HepG2 (cell line): ENCODE measurements at regions not wholly inside any gene's neighbourhood (a gene's known extent, or its start where the extent isn't known, plus 50 kb on each side); places are given as distances from the start of the nearest gene placed in this dataset.

Experiments
- ATAC-seq: fragments of 200-7000 bp; cut with Tn5 transposase; 3 replicates; pipeline ENCODE4 v1.9.1; 2020; ENCODE audit warnings: mild to moderate bottlenecking, moderate library complexity
- BruUV-seq: library from RNA; stranded (reverse); fragments of 400-500 nt; replicated peaks from 2 replicates; lab custom pipeline; 2021; lab: Mats Ljungman, UMichigan
- CTCF ChIA-PET: fragments of 300-600 bp; formaldehyde crosslinking; extraction: SDS; loops from one replicate; lab custom pipeline; 2021; ENCODE audit warnings: low total read pairs, inconsistent platforms, low intra/inter-chr PET ratio; lab: Yijun Ruan, JAX
- POLR2A ChIA-PET: fragments of 350-600 bp; sonication (Branson Sonifier 250); formaldehyde crosslinking; loops from one replicate; lab custom pipeline; 2020; ENCODE audit warnings: antibody characterized with exemption, inconsistent platforms; lab: Yijun Ruan, JAX
- DNase-seq: peaks from one replicate; pipeline ENCODE4 v3.0.0-alpha.2; 2015; ENCODE audit warnings: low spot score
- FAIRE-seq: peaks from 3 replicates; lab custom pipeline; 2011; peaks lifted over from hg19 to GRCh38; lab: Jason Lieb, UNC
- H2AFZ ChIP-seq: one replicate; pipeline ENCODE4 v1.6.1; 2011; ENCODE audit warnings: low read length, inconsistent platforms
- H3K27ac ChIP-seq: fragments of 300-600 bp; 3 replicates; pipeline ENCODE4 v1.8.0; 2011; ENCODE audit warnings: mixed run types, mild to moderate bottlenecking, mixed read lengths, low read length, inconsistent platforms; ENCODE audit not compliant: insufficient read depth; ENCODE audit errors: extremely low read length
- H3K27me3 ChIP-seq, 2 experiments: fragments of 200-600 bp in 1 of 2; 2 replicates in 1 of 2; 3 replicates in 1 of 2; pipeline versions ENCODE4 v1.6.0 to v1.8.0; 2011; ENCODE audit warnings: low read length in 2 of 2, mild to moderate bottlenecking in 2 of 2, moderate library complexity in 2 of 2, inconsistent platforms in 1 of 2; ENCODE audit not compliant: insufficient read depth in 2 of 2, control insufficient read depth in 1 of 2
- H3K36me3 ChIP-seq, 2 experiments: fragments of 200-600 bp in 1 of 2; replicated peaks in 1 of 2; 2 replicates in 1 of 2; 3 replicates in 1 of 2; pipeline versions ENCODE4 v1.5.1 to v1.8.0; 2011; ENCODE audit warnings: low read length in 2 of 2, inconsistent platforms in 1 of 2; ENCODE audit not compliant: insufficient read depth in 2 of 2, control insufficient read depth in 1 of 2
- H3K4me1 ChIP-seq: 2 replicates; pipeline ENCODE4 v1.5.1; 2012; ENCODE audit warnings: low read length, inconsistent platforms; ENCODE audit not compliant: insufficient read depth
- H3K4me2 ChIP-seq: 2 replicates; pipeline ENCODE4 v1.6.0; 2011; ENCODE audit warnings: low read depth, low read length, inconsistent platforms
- H3K4me3 ChIP-seq, 3 experiments: fragments of 200-600 bp in 1 of 3; sonication (generic), shearing (Covaris generic) in 1 of 3; replicated peaks in 1 of 3; 2 replicates each; pipeline ENCODE4 v1.5.1; 2011 to 2016; ENCODE audit warnings: low read length in 3 of 3, inconsistent platforms in 2 of 3, low read depth in 2 of 3, mild to moderate bottlenecking in 2 of 3, control low read depth in 1 of 3, mixed read lengths in 1 of 3; ENCODE audit not compliant: insufficient read depth in 1 of 3
- H3K79me2 ChIP-seq: one replicate; pipeline ENCODE4 v1.6.1; 2011; ENCODE audit warnings: low read length, inconsistent platforms; ENCODE audit not compliant: insufficient read depth
- H3K9ac ChIP-seq: 2 replicates; pipeline ENCODE4 v1.6.0; 2011; ENCODE audit warnings: mild to moderate bottlenecking, low read depth, low read length, inconsistent platforms; ENCODE audit not compliant: insufficient read depth
- H3K9me3 ChIP-seq: 2 replicates; pipeline ENCODE4 v1.5.1; 2012; ENCODE audit warnings: mild to moderate bottlenecking, low read length
- H4K20me1 ChIP-seq: 2 replicates; pipeline ENCODE4 v1.6.0; 2011; ENCODE audit warnings: inconsistent platforms, mild to moderate bottlenecking, low read length, moderate library complexity; ENCODE audit not compliant: insufficient read depth
- JDP2 ChIP-seq: sonication (generic); formaldehyde crosslinking; IDR thresholded peaks from 2 replicates; pipeline ENCODE4 v1.8.1; 2022; ENCODE audit warnings: missing genetic modification reagents, borderline replicate concordance
- KDM3A ChIP-seq: IDR thresholded peaks from 2 replicates; pipeline ENCODE4 v1.6.1; 2018; ENCODE audit warnings: low read depth, missing compliant biosample characterization
- KLF9 ChIP-seq: IDR thresholded peaks from 2 replicates; pipeline ENCODE4 v1.6.1; 2016; ENCODE audit warnings: low read depth
- RAD21 ChIP-seq: fragments of 450-650 bp; formaldehyde crosslinking; IDR thresholded peaks from 2 replicates; pipeline ENCODE4 v1.5.0; 2020; ENCODE audit warnings: mild to moderate bottlenecking
- SMARCE1 ChIP-seq: fragments of 450-650 bp; IDR thresholded peaks from 2 replicates; pipeline ENCODE4 v1.6.1; 2017; ENCODE audit warnings: borderline replicate concordance
- SNAI1 ChIP-seq: sonication (generic); formaldehyde crosslinking; IDR thresholded peaks from 2 replicates; pipeline ENCODE4 v1.5.0; 2020; ENCODE audit warnings: mild to moderate bottlenecking, missing genetic modification reagents, borderline replicate concordance
- ZNF569 ChIP-seq: sonication (generic); formaldehyde crosslinking; IDR thresholded peaks from 2 replicates; pipeline ENCODE4 v1.5.0; 2020; ENCODE audit warnings: mild to moderate bottlenecking, missing genetic modification reagents, moderate library complexity, borderline replicate concordance
- ZNF674 ChIP-seq: sonication (generic); formaldehyde crosslinking; IDR thresholded peaks from 2 replicates; pipeline ENCODE4 v1.5.0; 2020; ENCODE audit warnings: low read depth, mild to moderate bottlenecking, missing genetic modification reagents
- WGBS: methylation state at CpG from one replicate; pipeline ENCODE4 v1.1.6; 2017; ENCODE audit warnings: low lambda C conversion rate; 5-methylcytosine and 5-hydroxymethylcytosine counted together
- in situ Hi-C: cut with HindIII; loops from 2 replicates; pipeline ENCODE4 v1.10.0; 2017; ENCODE audit warnings: low pct_unique_long_range_greater_than_20kb; ENCODE audit not compliant: extremely low pct_ligation_motif_present
- intact Hi-C: fragments of 100-400 bp; cut with micrococcal nuclease; formaldehyde crosslinking; loops from one replicate; pipeline ENCODE4 v1.10.0; 2022; ENCODE audit not compliant: unreplicated experiment
- TF ChIP-seq, protein P1 (sequence below): sonication (generic); formaldehyde crosslinking; IDR thresholded peaks from 2 replicates; pipeline ENCODE4 v1.4.0; 2020; ENCODE audit warnings: missing genetic modification reagents
- TF ChIP-seq, protein P2 (sequence below): IDR thresholded peaks from 2 replicates; pipeline ENCODE4 v1.6.1; 2016; ENCODE audit warnings: missing genetic modification reagents, missing compliant biosample characterization
- TF ChIP-seq, protein P3 (sequence below): sonication (generic); formaldehyde crosslinking; IDR thresholded peaks from 2 replicates; pipeline ENCODE4 v1.4.0; 2020; ENCODE audit warnings: missing genetic modification reagents, low read depth, mild to moderate bottlenecking, borderline replicate concordance

DNA sequence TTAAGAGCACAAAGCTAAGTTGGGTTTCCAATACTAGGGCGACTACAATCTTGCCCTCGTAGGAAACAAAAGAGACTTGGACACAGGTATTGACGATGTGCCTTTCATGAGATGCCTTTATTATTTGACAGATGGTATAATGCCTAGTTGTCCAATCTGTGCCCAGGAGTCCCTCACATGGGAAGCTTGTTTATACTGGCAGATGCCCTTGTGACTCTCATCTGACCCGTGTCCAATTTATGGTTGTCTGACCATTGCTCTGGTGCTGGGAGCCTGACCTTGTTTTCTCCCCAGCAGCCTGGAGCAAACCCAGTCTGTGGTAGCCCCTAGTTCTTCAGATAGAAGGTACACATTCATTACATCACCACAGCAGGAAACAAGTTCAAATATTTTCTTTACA, 511.7 kb downstream of the AGTPBP1 start:
- no peak for TF ChIP-seq ZNF569 (CRISPR knock-in tag)
- TF ChIP-seq, protein P1, sequence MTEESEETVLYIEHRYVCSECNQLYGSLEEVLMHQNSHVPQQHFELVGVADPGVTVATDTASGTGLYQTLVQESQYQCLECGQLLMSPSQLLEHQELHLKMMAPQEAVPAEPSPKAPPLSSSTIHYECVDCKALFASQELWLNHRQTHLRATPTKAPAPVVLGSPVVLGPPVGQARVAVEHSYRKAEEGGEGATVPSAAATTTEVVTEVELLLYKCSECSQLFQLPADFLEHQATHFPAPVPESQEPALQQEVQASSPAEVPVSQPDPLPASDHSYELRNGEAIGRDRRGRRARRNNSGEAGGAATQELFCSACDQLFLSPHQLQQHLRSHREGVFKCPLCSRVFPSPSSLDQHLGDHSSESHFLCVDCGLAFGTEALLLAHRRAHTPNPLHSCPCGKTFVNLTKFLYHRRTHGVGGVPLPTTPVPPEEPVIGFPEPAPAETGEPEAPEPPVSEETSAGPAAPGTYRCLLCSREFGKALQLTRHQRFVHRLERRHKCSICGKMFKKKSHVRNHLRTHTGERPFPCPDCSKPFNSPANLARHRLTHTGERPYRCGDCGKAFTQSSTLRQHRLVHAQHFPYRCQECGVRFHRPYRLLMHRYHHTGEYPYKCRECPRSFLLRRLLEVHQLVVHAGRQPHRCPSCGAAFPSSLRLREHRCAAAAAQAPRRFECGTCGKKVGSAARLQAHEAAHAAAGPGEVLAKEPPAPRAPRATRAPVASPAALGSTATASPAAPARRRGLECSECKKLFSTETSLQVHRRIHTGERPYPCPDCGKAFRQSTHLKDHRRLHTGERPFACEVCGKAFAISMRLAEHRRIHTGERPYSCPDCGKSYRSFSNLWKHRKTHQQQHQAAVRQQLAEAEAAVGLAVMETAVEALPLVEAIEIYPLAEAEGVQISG (CRISPR knock-in tag) = no peak
- TF ChIP-seq, protein P2, sequence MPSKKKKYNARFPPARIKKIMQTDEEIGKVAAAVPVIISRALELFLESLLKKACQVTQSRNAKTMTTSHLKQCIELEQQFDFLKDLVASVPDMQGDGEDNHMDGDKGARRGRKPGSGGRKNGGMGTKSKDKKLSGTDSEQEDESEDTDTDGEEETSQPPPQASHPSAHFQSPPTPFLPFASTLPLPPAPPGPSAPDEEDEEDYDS = no peak
- TF ChIP-seq RAD21 (CRISPR knock-in tag) = no peak
- no peak for TF ChIP-seq JDP2 (CRISPR knock-in tag)
- TF ChIP-seq SMARCE1 = no peak
- TF ChIP-seq SNAI1 (CRISPR knock-in tag) = no peak
- TF ChIP-seq KDM3A = no peak
- no peak for TF ChIP-seq KLF9 (CRISPR knock-in tag)
- TF ChIP-seq ZNF674 (CRISPR knock-in tag) = no peak
- TF ChIP-seq, protein P3, sequence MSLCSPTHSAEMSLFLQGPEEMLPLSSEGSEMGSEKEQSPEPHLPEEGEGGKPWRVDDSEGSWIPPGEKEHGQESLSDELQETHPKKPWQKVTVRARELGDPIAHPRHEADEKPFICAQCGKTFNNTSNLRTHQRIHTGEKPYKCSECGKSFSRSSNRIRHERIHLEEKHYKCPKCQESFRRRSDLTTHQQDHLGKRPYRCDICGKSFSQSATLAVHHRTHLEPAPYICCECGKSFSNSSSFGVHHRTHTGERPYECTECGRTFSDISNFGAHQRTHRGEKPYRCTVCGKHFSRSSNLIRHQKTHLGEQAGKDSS (CRISPR knock-in tag) = no peak
- no TSS peak for BruUV-seq
- Histone ChIP-seq H3K79me2 (no peaks in the 10 kb centered on the region), H3K27me3 (no peaks in the 10 kb centered on the region; a peak in 1 of 5 replicates), H3K4me3 (no peak overlapping the region), H3K9ac (no peak overlapping the region), H3K36me3 (no peaks in the 10 kb centered on the region), H3K9me3 (no peaks in the 10 kb centered on the region), H2AFZ (no peak overlapping the region), H3K4me2 (no peak overlapping the region), H3K4me1 (no peaks in the 10 kb centered on the region), H4K20me1 (no peaks in the 10 kb centered on the region), H3K27ac (no peak overlapping the region)
- ATAC-seq (no peak), DNase-seq (no peak), FAIRE-seq (no peak)
- in situ Hi-C loops (loop anchor here (10.0 kb wide), 1 partner anchor 55 kb away; no protein-coding TSS in a partner anchor), intact Hi-C loops (no loop called here)
- CTCF ChIA-PET = no interaction called here
- 0% methylated on average over 2 of the region's 4 CpGs for WGBS
- POLR2A ChIA-PET = no interaction called here
